ENCODE measurements at regions not wholly inside any gene's neighbourhood (a gene's known extent, or its start where the extent isn't known, plus 50 kb on each side); places are given as distances from the start of the nearest gene placed in this dataset.

GRCh38 chr13:90706631-90707030 is 640.9 kb upstream of the MIR17HG start:
- no peak for TF ChIP-seq CTCF (conservative IDR thresholded peaks at IDR 0.05; ENCODE audit: low read depth in 2 of 2)
- TF ChIP-seq EZH2 (IDR thresholded peaks at IDR 0.05; ENCODE audit: low read depth, unreplicated experiment), result no peak
- TF ChIP-seq POLR2AphosphoS5 (IDR thresholded peaks at IDR 0.05; ENCODE audit: low read depth), result no peak
- TF ChIP-seq JUNB (IDR thresholded peaks at IDR 0.05; ENCODE audit: unreplicated experiment), result no peak
- no peak for TF ChIP-seq REST (IDR thresholded peaks at IDR 0.05; ENCODE audit: unreplicated experiment)
- TF ChIP-seq ZNF331 (CRISPR knock-in tag; IDR thresholded peaks at IDR 0.05; ENCODE audit: low read depth), result no peak
- TF ChIP-seq EZH2phosphoT487 (IDR thresholded peaks at IDR 0.05; ENCODE audit: unreplicated experiment), result no peak
- no peak for TF ChIP-seq ETS1 (IDR thresholded peaks at IDR 0.05)
- TF ChIP-seq CREB1 (CRISPR knock-in tag; IDR thresholded peaks at IDR 0.05; ENCODE audit: low read depth), result no peak

All from GM23338 (cell line).